GM12873 (cell line): ENCODE measurements at regions not wholly inside any gene's neighbourhood (a gene's known extent, or its start where the extent isn't known, plus 50 kb on each side); places are given as distances from the start of the nearest gene placed in this dataset.

Source experiments
- TF ChIP-seq, protein P1 (sequence below): IDR thresholded peaks from 2 replicates; pipeline ENCODE4 v1.5.1; 2012; ENCODE audit warnings: low read depth, mild to moderate bottlenecking, moderate library complexity, low read length, control low read depth; ENCODE audit not compliant: insufficient read depth; ENCODE audit errors: missing control alignments

DNA sequence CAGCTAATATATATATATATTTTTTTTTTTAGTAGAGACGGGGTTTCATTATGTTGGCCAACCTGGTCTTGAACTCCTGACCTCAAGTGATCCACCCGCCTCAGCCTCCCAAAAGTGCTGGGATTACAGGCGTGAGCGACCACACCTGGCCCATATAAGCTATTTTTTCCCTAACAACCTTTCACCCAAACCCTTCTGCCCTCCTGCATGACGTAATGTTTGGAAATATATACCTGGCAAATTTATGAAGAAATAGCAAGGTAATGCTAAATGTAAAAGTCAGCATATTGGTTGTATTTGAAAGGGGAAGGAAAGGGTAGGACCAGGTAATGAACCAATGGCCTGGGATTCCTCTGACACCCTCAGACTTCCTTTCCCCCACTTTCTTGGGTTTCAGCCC, 325.5 kb upstream of the ARID1B start:
- TF ChIP-seq, protein P1, sequence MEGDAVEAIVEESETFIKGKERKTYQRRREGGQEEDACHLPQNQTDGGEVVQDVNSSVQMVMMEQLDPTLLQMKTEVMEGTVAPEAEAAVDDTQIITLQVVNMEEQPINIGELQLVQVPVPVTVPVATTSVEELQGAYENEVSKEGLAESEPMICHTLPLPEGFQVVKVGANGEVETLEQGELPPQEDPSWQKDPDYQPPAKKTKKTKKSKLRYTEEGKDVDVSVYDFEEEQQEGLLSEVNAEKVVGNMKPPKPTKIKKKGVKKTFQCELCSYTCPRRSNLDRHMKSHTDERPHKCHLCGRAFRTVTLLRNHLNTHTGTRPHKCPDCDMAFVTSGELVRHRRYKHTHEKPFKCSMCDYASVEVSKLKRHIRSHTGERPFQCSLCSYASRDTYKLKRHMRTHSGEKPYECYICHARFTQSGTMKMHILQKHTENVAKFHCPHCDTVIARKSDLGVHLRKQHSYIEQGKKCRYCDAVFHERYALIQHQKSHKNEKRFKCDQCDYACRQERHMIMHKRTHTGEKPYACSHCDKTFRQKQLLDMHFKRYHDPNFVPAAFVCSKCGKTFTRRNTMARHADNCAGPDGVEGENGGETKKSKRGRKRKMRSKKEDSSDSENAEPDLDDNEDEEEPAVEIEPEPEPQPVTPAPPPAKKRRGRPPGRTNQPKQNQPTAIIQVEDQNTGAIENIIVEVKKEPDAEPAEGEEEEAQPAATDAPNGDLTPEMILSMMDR, result no peak

DNA sequence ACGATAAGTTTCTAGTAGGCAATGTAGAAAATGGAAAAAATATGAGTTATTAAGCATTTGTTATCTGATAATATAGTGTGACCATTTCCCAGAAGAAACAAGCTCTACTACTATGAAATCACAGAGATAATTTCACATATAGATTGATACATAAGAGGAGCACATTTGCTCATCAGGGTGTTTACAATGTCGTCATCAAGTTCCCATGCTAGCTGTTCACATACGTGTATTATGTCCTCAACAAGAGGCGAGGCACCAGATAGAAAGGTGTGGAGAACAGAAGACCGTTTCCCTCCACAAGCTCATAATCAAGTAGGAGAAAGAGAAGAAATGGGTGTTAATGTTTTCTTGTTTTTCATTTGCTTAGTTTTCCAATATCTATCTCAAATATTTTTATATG, 326.1 kb upstream of the ARID1B start:
- TF ChIP-seq, protein P1, result no peak

DNA sequence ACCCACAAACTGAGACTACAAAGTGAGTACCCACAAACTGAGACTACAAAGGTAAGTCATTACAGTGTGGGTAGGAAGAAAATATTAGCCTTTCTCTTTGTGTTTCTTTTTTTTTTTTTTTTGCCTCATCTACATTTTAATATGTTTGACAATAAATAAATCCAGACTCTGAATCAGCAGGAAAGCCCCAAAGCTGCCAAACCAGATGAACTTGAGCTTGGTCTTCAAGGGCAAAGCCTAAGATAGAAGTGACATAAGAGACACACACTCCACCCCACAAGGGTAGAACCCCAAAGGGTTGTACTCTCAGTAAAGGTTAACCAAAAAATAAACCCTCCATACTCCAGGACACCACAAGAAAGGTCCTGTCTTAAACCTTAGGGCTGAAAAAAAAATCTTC, 326.8 kb upstream of the ARID1B start:
- TF ChIP-seq, protein P1, result no peak

DNA sequence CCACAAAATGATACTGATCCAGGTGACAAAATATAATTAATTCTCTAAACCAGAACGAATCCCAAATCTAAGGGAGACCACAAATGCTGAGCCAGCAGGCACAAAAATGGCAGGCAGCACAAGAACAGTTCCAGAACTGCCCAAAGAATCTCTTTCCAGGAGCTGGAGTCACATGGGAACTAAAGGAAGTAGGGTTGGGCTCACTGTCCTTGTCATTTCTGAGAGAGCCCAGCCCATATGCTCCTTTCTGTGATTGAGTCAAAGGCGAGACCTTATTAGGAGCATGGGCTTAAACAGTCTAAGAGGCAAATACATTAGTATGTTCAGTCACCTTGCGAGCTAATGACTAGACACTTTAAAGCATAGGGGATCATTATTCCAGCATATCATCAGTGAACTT, 327.6 kb upstream of the ARID1B start:
- TF ChIP-seq, protein P1, result no peak

DNA sequence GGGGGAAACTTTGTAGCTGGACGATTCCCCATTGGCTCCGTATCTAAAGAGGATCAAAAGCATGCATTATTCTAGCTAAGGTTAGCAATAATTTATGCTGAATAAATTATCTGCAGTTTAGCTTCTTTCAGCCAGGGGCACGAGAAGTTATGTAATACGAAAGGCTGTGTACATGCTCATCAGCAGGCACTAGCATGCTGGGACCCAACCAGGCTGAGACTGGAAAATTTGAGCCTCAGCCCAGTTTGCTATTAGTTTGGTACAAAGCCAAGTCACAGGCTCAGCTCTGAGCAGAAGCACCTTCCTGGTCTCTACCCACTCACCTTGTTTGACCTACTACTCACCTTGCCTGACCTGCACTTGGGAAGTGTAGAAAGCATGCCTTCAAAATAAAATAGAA, 328.1 kb upstream of the ARID1B start:
- TF ChIP-seq, protein P1, result no peak

DNA sequence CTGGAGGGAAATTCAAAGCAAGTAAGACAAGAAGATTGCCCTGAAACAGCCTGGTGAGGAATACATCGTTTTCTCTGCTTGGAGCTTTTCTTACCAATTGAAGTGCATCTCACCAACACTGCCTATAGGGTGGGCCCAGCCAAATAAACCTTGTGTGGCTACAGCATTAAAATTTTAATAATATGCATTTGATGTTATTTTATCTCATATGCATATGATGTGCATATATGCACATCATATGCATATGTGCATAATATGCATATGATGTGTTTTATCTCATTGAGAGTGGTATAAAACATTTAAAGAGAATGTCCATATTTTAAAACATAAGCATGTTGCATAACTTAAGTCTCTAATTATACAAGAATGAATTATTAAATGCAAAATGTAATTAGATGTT, 328.6 kb upstream of the ARID1B start:
- TF ChIP-seq, protein P1, result no peak

DNA sequence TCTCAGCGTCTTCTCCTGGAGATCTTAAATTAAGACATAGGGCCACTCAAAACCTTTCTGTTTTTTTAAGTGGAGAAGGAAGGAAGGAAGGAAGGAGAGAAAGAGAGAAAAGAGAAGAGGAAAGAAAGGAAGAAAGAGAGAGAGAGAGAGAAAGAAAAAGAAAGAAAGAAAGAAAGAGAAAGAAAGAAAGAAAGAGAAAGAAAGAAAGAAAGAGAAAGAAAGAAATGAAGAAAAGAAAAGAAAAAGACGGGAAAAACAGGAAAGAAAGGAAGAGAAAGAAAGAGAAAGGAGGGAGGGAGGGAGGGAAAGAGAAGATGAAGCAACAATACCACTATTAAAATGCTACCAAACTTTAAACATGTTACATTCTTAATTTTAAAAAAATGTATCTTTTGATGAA, 336.5 kb upstream of the ARID1B start:
- TF ChIP-seq, protein P1, result no peak

DNA sequence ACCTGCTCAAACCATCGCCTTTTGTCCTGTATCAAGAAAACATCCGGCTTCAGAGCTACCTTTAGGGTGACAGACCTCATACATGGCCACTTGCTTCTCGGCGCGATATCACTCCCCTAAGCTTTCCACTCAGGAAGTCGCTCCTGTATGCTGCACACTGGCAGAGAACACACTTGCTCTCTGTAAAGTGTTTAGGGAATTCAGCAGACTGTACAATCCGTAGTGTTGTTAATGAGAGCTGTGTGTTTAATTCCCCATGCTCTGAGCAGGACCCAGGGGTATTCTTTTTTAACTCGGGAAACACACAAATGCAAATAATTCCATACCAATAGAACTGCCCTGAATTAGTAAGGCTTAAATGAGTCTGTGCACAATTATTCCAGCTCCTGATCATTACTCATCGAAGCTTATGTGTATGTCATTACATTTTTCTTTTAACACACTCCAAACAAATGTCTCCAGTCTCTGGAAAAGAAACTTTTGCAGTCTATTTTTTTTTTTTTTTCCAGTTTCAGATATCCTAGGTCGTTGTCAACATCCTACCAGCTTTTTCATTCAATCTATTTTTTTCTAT, 338.7 kb upstream of the ARID1B start:
- TF ChIP-seq, protein P1, result no peak
